GM18511 (cell line): ENCODE measurements at regions not wholly inside any gene's neighbourhood (a gene's known extent, or its start where the extent isn't known, plus 50 kb on each side); places are given as distances from the start of the nearest gene placed in this dataset.

Experiments used
- ATAC-seq: cut with Tn5 transposase; IDR thresholded peaks from one replicate; pipeline ENCODE4 v1.9.1; 2021; ENCODE audit warnings: mild to moderate bottlenecking, moderate library complexity; ENCODE audit not compliant: unreplicated experiment

- ATAC-seq = no peak
Observed at GRCh38 chr3:158961911-158962310, 160.1 kb downstream of the MFSD1 start.

- no peak for ATAC-seq
Observed at GRCh38 chr3:158970006-158970405, 168.2 kb downstream of the MFSD1 start.

- ATAC-seq = no peak
Observed at GRCh38 chr3:158974904-158975303, 173.1 kb downstream of the MFSD1 start.

GRCh38 chr3:158976966-158977365 lies 175.1 kb downstream of the MFSD1 start:
- no peak for ATAC-seq

- ATAC-seq = no peak
Observed at GRCh38 chr3:158977497-158977896, 175.6 kb downstream of the MFSD1 start.

GRCh38 chr3:158983216-158984099 lies 181.6 kb downstream of the MFSD1 start:
- no peak for ATAC-seq

- no peak for ATAC-seq
Observed at GRCh38 chr3:158991146-158991705, 189.4 kb downstream of the MFSD1 start.

- no peak for ATAC-seq
Observed at GRCh38 chr3:158992463-158992862, 190.6 kb downstream of the MFSD1 start.

GRCh38 chr3:158994386-158994785 lies 192.5 kb downstream of the MFSD1 start:
- ATAC-seq = no peak

- no peak for ATAC-seq
Observed at GRCh38 chr3:159001711-159002110, 199.9 kb downstream of the MFSD1 start.

GRCh38 chr3:159005137-159005536 lies 203.3 kb downstream of the MFSD1 start:
- ATAC-seq = no peak

- ATAC-seq = no peak
Observed at GRCh38 chr3:159007331-159007730, 205.5 kb downstream of the MFSD1 start.

GRCh38 chr3:159008401-159008800 lies 206.5 kb downstream of the MFSD1 start:
- ATAC-seq = no peak

- ATAC-seq = no peak
Observed at GRCh38 chr3:159018341-159018740, 216.5 kb downstream of the MFSD1 start.

- no peak for ATAC-seq
Observed at GRCh38 chr3:159025733-159026132, 223.9 kb downstream of the MFSD1 start.

- no peak for ATAC-seq
Observed at GRCh38 chr3:159026510-159026909, 224.7 kb downstream of the MFSD1 start.

- peak; percentile 9 for ATAC-seq
Observed at GRCh38 chr3:159028706-159029105, 226.9 kb downstream of the MFSD1 start.

- peak; percentile 86 for ATAC-seq
Observed at GRCh38 chr3:159029306-159030026, 227.6 kb downstream of the MFSD1 start.

- ATAC-seq = no peak
Observed at GRCh38 chr3:159030138-159030670, 228.3 kb downstream of the MFSD1 start.

GRCh38 chr3:159030886-159031679 lies 229.2 kb downstream of the MFSD1 start:
- ATAC-seq = no peak

GRCh38 chr3:159032311-159032710 lies 230.5 kb downstream of the MFSD1 start:
- ATAC-seq = no peak
